GM21381 (cell line): ENCODE measurements at regions not wholly inside any gene's neighbourhood (a gene's known extent, or its start where the extent isn't known, plus 50 kb on each side); places are given as distances from the start of the nearest gene placed in this dataset.

Experiments used
- ATAC-seq: cut with Tn5 transposase; IDR thresholded peaks from one replicate; pipeline ENCODE4 v1.9.1; 2021; ENCODE audit warnings: mild to moderate bottlenecking, moderate library complexity; ENCODE audit not compliant: unreplicated experiment

GRCh38 chr10:78263521-78263988, 229.9 kb downstream of the RPS24 start:
- no peak for ATAC-seq

GRCh38 chr10:78264361-78264760, 230.7 kb downstream of the RPS24 start:
- ATAC-seq = no peak

GRCh38 chr10:78266741-78267469, 233.2 kb downstream of the RPS24 start:
- no peak for ATAC-seq

- ATAC-seq = no peak
Observed at GRCh38 chr10:78267598-78267997, 233.9 kb downstream of the RPS24 start.

GRCh38 chr10:78269060-78269459, 235.4 kb downstream of the RPS24 start:
- no peak for ATAC-seq

- no peak for ATAC-seq
Observed at GRCh38 chr10:78272329-78272728, 238.7 kb downstream of the RPS24 start.

- ATAC-seq = no peak
Observed at GRCh38 chr10:78274491-78274890, 240.8 kb downstream of the RPS24 start.

- no peak for ATAC-seq
Observed at GRCh38 chr10:78276139-78276538, 242.5 kb downstream of the RPS24 start.

GRCh38 chr10:78277314-78278057, 243.8 kb downstream of the RPS24 start:
- no peak for ATAC-seq

- no peak for ATAC-seq
Observed at GRCh38 chr10:78278058-78278404, 244.4 kb downstream of the RPS24 start.

GRCh38 chr10:78279756-78280155, 246.1 kb downstream of the RPS24 start:
- ATAC-seq = no peak

- no peak for ATAC-seq
Observed at GRCh38 chr10:78280604-78281003, 246.9 kb downstream of the RPS24 start.

GRCh38 chr10:78281627-78282026, 248.0 kb downstream of the RPS24 start:
- no peak for ATAC-seq

- ATAC-seq = no peak
Observed at GRCh38 chr10:78283069-78283682, 249.5 kb downstream of the RPS24 start.

GRCh38 chr10:78284381-78284780, 250.7 kb downstream of the RPS24 start:
- ATAC-seq = no peak

GRCh38 chr10:78285226-78285625, 251.6 kb downstream of the RPS24 start:
- ATAC-seq = no peak

- ATAC-seq = no peak
Observed at GRCh38 chr10:78286186-78286585, 252.5 kb downstream of the RPS24 start.

GRCh38 chr10:78286668-78287067, 253.0 kb downstream of the RPS24 start:
- no peak for ATAC-seq

- no peak for ATAC-seq
Observed at GRCh38 chr10:78287618-78288017, 254.0 kb downstream of the RPS24 start.

GRCh38 chr10:78288663-78289062, 255.0 kb downstream of the RPS24 start:
- no peak for ATAC-seq

GRCh38 chr10:78290131-78290750, 256.6 kb downstream of the RPS24 start:
- no peak for ATAC-seq
